SU-DHL-6 (cell line): ENCODE measurements at regions not wholly inside any gene's neighbourhood (a gene's known extent, or its start where the extent isn't known, plus 50 kb on each side); places are given as distances from the start of the nearest gene placed in this dataset.

ENCODE experiments used
- H2AFZ ChIP-seq: fragments of 200-600 bp; sonication (generic); 2 replicates; pipeline ENCODE4 v1.6.1; 2014; ENCODE audit warnings: low read depth, mild to moderate bottlenecking, moderate library complexity, mixed read lengths, antibody characterized with exemption, low read length; ENCODE audit not compliant: severe bottlenecking
- H3F3A ChIP-seq: fragments of 200-600 bp; shearing (Covaris generic); 2 replicates; pipeline ENCODE4 v1.6.0; 2016; ENCODE audit warnings: antibody characterized with exemption, mild to moderate bottlenecking; ENCODE audit not compliant: insufficient read depth
- H3K27ac ChIP-seq: fragments of 200-600 bp; sonication (generic); 2 replicates; pipeline ENCODE4 v1.5.1; 2016; ENCODE audit warnings: low read depth, mild to moderate bottlenecking, low read length, moderate library complexity, mixed read lengths
- H3K27me3 ChIP-seq: fragments of 200-600 bp; sonication (generic), shearing (Covaris generic); 2 replicates; pipeline ENCODE4 v1.6.0; 2014; ENCODE audit warnings: mild to moderate bottlenecking, low read length
- H3K36me3 ChIP-seq: fragments of 200-600 bp; sonication (generic); 2 replicates; pipeline ENCODE4 v1.6.1; 2014; ENCODE audit warnings: mild to moderate bottlenecking, low read length, mixed read lengths
- H3K4me2 ChIP-seq: fragments of 300-600, 200-600 bp; shearing (Covaris generic), sonication (generic); 2 replicates; pipeline ENCODE4 v1.6.0; 2014; ENCODE audit warnings: low read length, low read depth, mild to moderate bottlenecking; ENCODE audit not compliant: poor library complexity, severe bottlenecking
- H3K4me3 ChIP-seq: fragments of 200-600 bp; sonication (generic); 2 replicates; pipeline ENCODE4 v1.5.1; 2014; ENCODE audit warnings: antibody characterized with exemption, low read length, mild to moderate bottlenecking, mixed read lengths; ENCODE audit not compliant: insufficient read depth, poor library complexity, severe bottlenecking
- H3K79me2 ChIP-seq: fragments of 200-600 bp; sonication (generic); 2 replicates; pipeline ENCODE4 v1.6.1; 2014; ENCODE audit warnings: mild to moderate bottlenecking, low read length, moderate library complexity; ENCODE audit not compliant: insufficient read depth
- H3K9ac ChIP-seq: fragments of 200-600 bp; sonication (generic); 2 replicates; pipeline ENCODE4 v1.7.0; 2014; ENCODE audit warnings: mild to moderate bottlenecking, low read length
- H3K9me2 ChIP-seq: fragments of 200-600 bp; sonication (generic); replicated peaks from 2 replicates; pipeline ENCODE4 v1.6.1; 2014; ENCODE audit warnings: low read length; ENCODE audit not compliant: insufficient read depth
- H3K9me3 ChIP-seq: fragments of 200-600 bp; sonication (generic); 2 replicates; pipeline ENCODE4 v1.6.1; 2014; ENCODE audit warnings: low read length, mixed read lengths; ENCODE audit not compliant: insufficient read depth
- H4K20me1 ChIP-seq: fragments of 200-600 bp; sonication (generic); 2 replicates; pipeline ENCODE4 v1.6.1; 2014; ENCODE audit warnings: low read depth, mild to moderate bottlenecking, antibody characterized with exemption, low read length, moderate library complexity, mixed read lengths
- CTCF ChIP-seq: fragments of 200-600 bp; sonication (generic); IDR thresholded peaks from one replicate; pipeline ENCODE4 v1.5.1; 2017; ENCODE audit warnings: antibody characterized with exemption, mild to moderate bottlenecking, low read length, moderate library complexity; ENCODE audit not compliant: insufficient read depth, poor library complexity, severe bottlenecking
- EZH2phosphoT487 ChIP-seq: fragments of 200-600 bp; sonication (generic), shearing (Covaris generic); conservative IDR thresholded peaks from 2 replicates; pipeline ENCODE4 v1.6.1; 2018; ENCODE audit warnings: mild to moderate bottlenecking, antibody characterized with exemption, low read length, moderate library complexity, mixed read lengths

DNA sequence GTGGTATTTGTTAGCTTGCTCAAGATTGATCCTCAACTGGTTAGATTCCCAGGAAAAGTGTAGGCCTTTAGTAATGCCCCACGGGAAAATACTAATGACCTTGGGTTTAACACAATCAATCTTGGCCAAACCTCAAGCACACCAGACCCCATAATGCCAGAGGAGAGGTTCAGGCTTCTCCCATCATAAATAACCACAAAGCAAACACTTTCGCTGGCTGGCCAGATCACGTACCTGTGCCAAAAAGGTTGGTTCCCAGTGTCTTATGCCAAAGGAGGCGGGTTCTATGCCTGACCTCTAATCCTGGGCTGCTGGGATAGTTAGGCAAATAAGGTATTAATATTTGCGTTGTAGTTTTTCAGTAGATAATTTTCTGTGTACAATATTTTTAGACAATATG is 379.2 kb upstream of the CDH18 start:
- no peak overlapping the region for H3K4me2 ChIP-seq
- no peaks in the 10 kb centered on the region for H3K9me2 ChIP-seq
- H3K79me2 ChIP-seq: no peaks in the 10 kb centered on the region
- no peaks in the 10 kb centered on the region for H4K20me1 ChIP-seq
- H3K27me3 ChIP-seq: no peaks in the 10 kb centered on the region
- no peaks in the 10 kb centered on the region for H3K9me3 ChIP-seq
- no peaks in the 10 kb centered on the region for H3F3A ChIP-seq
- no peak overlapping the region for H3K4me3 ChIP-seq
- H3K9ac ChIP-seq: no peak overlapping the region
- H3K27ac ChIP-seq: no peak overlapping the region
- no peaks in the 10 kb centered on the region for H3K36me3 ChIP-seq
- TF ChIP-seq CTCF (no peak), EZH2phosphoT487 (no peak)
- H2AFZ ChIP-seq: no peak overlapping the region

- no peaks in the 10 kb centered on the region for H4K20me1 ChIP-seq
- no peak for TF ChIP-seq CTCF
- no peak for TF ChIP-seq EZH2phosphoT487
- no peak overlapping the region for H3K27ac ChIP-seq
These were observed 372.3 kb upstream of the CDH18 start for GRCh38 chr5:20360263-20360662.

GRCh38 chr5:20359377-20359776 is 371.4 kb upstream of the CDH18 start:
- Histone ChIP-seq H3K27ac (no peak overlapping the region), H3K4me3 (no peak overlapping the region), H3K9me2 (no peaks in the 10 kb centered on the region), H3K9ac (no peak overlapping the region), H3K9me3 (no peaks in the 10 kb centered on the region), H3K27me3 (no peaks in the 10 kb centered on the region), H3K4me2 (no peak overlapping the region), H3K36me3 (no peaks in the 10 kb centered on the region), H2AFZ (peak overlapping the region; percentile 54), H3K79me2 (no peaks in the 10 kb centered on the region), H3F3A (no peaks in the 10 kb centered on the region), H4K20me1 (no peaks in the 10 kb centered on the region)
- TF ChIP-seq CTCF (no peak), EZH2phosphoT487 (no peak)

More at GRCh38 chr5:20360263-20360662, 372.3 kb upstream of the CDH18 start:
- Histone ChIP-seq H3K4me2 (no peak overlapping the region), H3K9me2 (no peaks in the 10 kb centered on the region), H3K36me3 (no peaks in the 10 kb centered on the region), H3K9ac (no peak overlapping the region), H3F3A (no peaks in the 10 kb centered on the region), H2AFZ (no peak overlapping the region), H3K9me3 (no peaks in the 10 kb centered on the region), H3K79me2 (no peaks in the 10 kb centered on the region), H3K27me3 (no peaks in the 10 kb centered on the region), H3K4me3 (no peak overlapping the region)
